SK-N-SH (cell line): ENCODE measurements at regions not wholly inside any gene's neighbourhood (a gene's known extent, or its start where the extent isn't known, plus 50 kb on each side); places are given as distances from the start of the nearest gene placed in this dataset.

Experiments used
- CTCF ChIP-seq: fragments of 200-600 bp; sonication (generic); IDR thresholded peaks from 2 replicates; pipeline ENCODE4 v1.6.1; 2017; ENCODE audit warnings: antibody characterized with exemption, mild to moderate bottlenecking, moderate library complexity
- FOXM1 ChIP-seq: IDR thresholded peaks from 2 replicates; pipeline ENCODE4 v1.4.0; 2012; ENCODE audit warnings: low read depth, mild to moderate bottlenecking
- POLR2AphosphoS5 ChIP-seq: IDR thresholded peaks from 2 replicates; pipeline ENCODE4 v1.6.1; 2012; ENCODE audit warnings: low read depth, low read length
- REST ChIP-seq: IDR thresholded peaks from 2 replicates; pipeline ENCODE4 v1.6.1; 2012; ENCODE audit warnings: mild to moderate bottlenecking, low read depth, low read length, moderate library complexity

GRCh38 chr1:14138135-14138506, 438.1 kb downstream of the PRDM2 start:
- no peak for TF ChIP-seq CTCF
- TF ChIP-seq FOXM1 = no peak
- no peak for TF ChIP-seq REST
- no peak for TF ChIP-seq POLR2AphosphoS5
